ENCODE measurements at regions not wholly inside any gene's neighbourhood (a gene's known extent, or its start where the extent isn't known, plus 50 kb on each side); places are given as distances from the start of the nearest gene placed in this dataset.

GRCh38 chr13:63540061-63540460 is 2124.4 kb upstream of the PCDH20 start:
- TF ChIP-seq POLR2A (IDR thresholded peaks at IDR 0.05) (no peak), CTCF (IDR thresholded peaks at IDR 0.05) (no peak)
